ENCODE measurements at regions not wholly inside any gene's neighbourhood (a gene's known extent, or its start where the extent isn't known, plus 50 kb on each side); places are given as distances from the start of the nearest gene placed in this dataset.
"Not testable (repeated sequence)": the region's sequence is repeated elsewhere in the genome, so short reads cannot be mapped to it uniquely, and the experiment has no call there.

DNA sequence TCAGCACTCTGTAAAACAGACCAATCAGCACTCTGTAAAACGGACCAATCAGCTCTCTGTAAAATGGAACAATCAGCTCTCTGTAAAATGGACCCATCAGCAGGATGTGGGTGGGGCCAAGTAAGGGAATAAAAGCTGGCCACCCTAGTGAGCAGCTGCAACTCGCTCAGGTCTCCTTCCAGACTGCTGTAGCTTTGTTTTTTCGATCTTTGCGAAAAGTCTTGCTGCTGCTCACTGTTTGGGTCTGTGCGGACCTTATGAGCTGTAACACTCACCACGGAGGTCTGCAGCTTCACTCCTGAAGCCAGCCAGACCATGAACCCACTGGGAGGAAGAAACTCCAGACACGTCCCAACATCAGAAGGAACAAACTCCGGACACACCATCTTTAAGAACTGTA is 414.9 kb upstream of the DIPK2B start:
- TF ChIP-seq, protein P1, sequence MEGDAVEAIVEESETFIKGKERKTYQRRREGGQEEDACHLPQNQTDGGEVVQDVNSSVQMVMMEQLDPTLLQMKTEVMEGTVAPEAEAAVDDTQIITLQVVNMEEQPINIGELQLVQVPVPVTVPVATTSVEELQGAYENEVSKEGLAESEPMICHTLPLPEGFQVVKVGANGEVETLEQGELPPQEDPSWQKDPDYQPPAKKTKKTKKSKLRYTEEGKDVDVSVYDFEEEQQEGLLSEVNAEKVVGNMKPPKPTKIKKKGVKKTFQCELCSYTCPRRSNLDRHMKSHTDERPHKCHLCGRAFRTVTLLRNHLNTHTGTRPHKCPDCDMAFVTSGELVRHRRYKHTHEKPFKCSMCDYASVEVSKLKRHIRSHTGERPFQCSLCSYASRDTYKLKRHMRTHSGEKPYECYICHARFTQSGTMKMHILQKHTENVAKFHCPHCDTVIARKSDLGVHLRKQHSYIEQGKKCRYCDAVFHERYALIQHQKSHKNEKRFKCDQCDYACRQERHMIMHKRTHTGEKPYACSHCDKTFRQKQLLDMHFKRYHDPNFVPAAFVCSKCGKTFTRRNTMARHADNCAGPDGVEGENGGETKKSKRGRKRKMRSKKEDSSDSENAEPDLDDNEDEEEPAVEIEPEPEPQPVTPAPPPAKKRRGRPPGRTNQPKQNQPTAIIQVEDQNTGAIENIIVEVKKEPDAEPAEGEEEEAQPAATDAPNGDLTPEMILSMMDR (tag by site-specific recombination; IDR thresholded peaks at IDR 0.05) = not testable (repeated sequence)
- TF ChIP-seq ZNF274 (IDR thresholded peaks at IDR 0.05; ENCODE audit: low read length); ZNF274 (tag by site-specific recombination; IDR thresholded peaks at IDR 0.05; ENCODE audit: borderline replicate concordance); ZSCAN30 (tag by site-specific recombination; IDR thresholded peaks at IDR 0.05); ZEB2 (tag by site-specific recombination; IDR thresholded peaks at IDR 0.05); ZBTB7A (tag by site-specific recombination; IDR thresholded peaks at IDR 0.05; ENCODE audit: low read depth); ZNF341 (tag by site-specific recombination; IDR thresholded peaks at IDR 0.05; ENCODE audit: low read depth); YY1 (tag by site-specific recombination; IDR thresholded peaks at IDR 0.05); ZNF670 (tag by site-specific recombination; IDR thresholded peaks at IDR 0.05; ENCODE audit: low read depth); ZNF24 (tag by site-specific recombination; IDR thresholded peaks at IDR 0.05); ZNF114 (tag by site-specific recombination; IDR thresholded peaks at IDR 0.05); ZBTB1 (tag by site-specific recombination; IDR thresholded peaks at IDR 0.05); YY2 (tag by site-specific recombination; IDR thresholded peaks at IDR 0.05); ZNF837 (tag by site-specific recombination; IDR thresholded peaks at IDR 0.05): not testable (repeated sequence)
- TF ChIP-seq, protein P2, sequence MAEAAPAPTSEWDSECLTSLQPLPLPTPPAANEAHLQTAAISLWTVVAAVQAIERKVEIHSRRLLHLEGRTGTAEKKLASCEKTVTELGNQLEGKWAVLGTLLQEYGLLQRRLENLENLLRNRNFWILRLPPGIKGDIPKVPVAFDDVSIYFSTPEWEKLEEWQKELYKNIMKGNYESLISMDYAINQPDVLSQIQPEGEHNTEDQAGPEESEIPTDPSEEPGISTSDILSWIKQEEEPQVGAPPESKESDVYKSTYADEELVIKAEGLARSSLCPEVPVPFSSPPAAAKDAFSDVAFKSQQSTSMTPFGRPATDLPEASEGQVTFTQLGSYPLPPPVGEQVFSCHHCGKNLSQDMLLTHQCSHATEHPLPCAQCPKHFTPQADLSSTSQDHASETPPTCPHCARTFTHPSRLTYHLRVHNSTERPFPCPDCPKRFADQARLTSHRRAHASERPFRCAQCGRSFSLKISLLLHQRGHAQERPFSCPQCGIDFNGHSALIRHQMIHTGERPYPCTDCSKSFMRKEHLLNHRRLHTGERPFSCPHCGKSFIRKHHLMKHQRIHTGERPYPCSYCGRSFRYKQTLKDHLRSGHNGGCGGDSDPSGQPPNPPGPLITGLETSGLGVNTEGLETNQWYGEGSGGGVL (tag by site-specific recombination; IDR thresholded peaks at IDR 0.05) = not testable (repeated sequence)

Data from HEK293 (cell line).